ENCODE measurements at regions not wholly inside any gene's neighbourhood (a gene's known extent, or its start where the extent isn't known, plus 50 kb on each side); places are given as distances from the start of the nearest gene placed in this dataset.

DNA sequence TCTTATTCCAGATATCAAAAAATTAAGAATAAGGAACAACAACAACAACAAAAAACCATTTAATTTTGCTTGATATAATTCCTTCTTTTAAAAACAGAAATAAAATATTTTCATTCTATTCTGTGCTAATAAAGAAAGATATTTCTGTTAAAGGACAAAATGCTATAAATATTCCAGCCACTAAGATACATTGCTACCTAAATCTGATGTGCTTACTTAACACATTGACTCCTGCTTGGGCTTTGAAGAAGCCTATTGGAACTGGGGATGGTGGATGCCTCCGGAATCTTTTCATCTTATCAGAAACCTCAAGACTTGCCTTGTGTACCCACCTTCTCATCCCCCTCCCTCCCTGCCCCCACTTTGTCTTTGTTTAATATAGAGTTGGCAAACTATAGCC is 320.2 kb downstream of the MEX3B start:
- TF ChIP-seq EZH2 (IDR thresholded peaks at IDR 0.05) (no peak), POLR2AphosphoS5 (IDR thresholded peaks at IDR 0.05; ENCODE audit: borderline replicate concordance, low read depth, low read length) (no peak), FOXP2 (optimal IDR thresholded peaks at IDR 0.05; ENCODE audit: control extremely low read depth, extremely low read length, insufficient read depth) (no peak)

Data from SK-N-MC (cell line).